ENCODE measurements at regions not wholly inside any gene's neighbourhood (a gene's known extent, or its start where the extent isn't known, plus 50 kb on each side); places are given as distances from the start of the nearest gene placed in this dataset.

GRCh38 chr17:77664097-77664729 lies 294.3 kb upstream of the TNRC6C start:
- ATAC-seq, result no peak
- Histone ChIP-seq H3K27ac (ENCODE audit: extremely low read depth, low read depth, low read length) (no peak overlapping the region), H3K4me1 (replicated peaks in 1 of 2; ENCODE audit: control insufficient read depth in 2 of 2, insufficient read depth in 2 of 2, low read length in 2 of 2) (no peaks in the 10 kb centered on the region), H3K79me2 (ENCODE audit: control insufficient read depth, insufficient read depth, low read length) (no peaks in the 10 kb centered on the region), H2AFZ (ENCODE audit: low read depth, low read length) (no peak overlapping the region), H3K9ac (ENCODE audit: insufficient read depth in 1 of 2, low read depth in 2 of 2, low read length in 2 of 2) (no peak overlapping the region), H4K20me1 (replicated peaks; ENCODE audit: control insufficient read depth, insufficient read depth, low read length) (no peaks in the 10 kb centered on the region), H3K9me3 (replicated peaks; ENCODE audit: control insufficient read depth, insufficient read depth, low read depth, low read length) (no peaks in the 10 kb centered on the region), H3K27me3 (ENCODE audit: control insufficient read depth in 2 of 2, insufficient read depth in 2 of 2, low read length in 2 of 2) (peaks cover 0 to 12% of the 10 kb centered on the region in 2 experiments; a peak in 2 of 5 replicates), H3K9me1 (ENCODE audit: control insufficient read depth, insufficient read depth, low read length) (no peaks in the 10 kb centered on the region), H3K4me2 (ENCODE audit: insufficient read depth, low read length) (no peak overlapping the region), H3K36me3 (ENCODE audit: control insufficient read depth, insufficient read depth, low read length) (no peaks in the 10 kb centered on the region), H3K4me3 (no peak overlapping the region)
- in situ Hi-C loops (cut with MboI), result no loop called here
- CTCF ChIA-PET (ENCODE audit: low intra/inter-chr PET ratio), result no interaction called here
- under 1% methylated on average over 12 of the region's 13 CpGs for WGBS (ENCODE audit: insufficient coverage, low coverage, missing lambda C conversion rate)
- FAIRE-seq, result no peak
- POLR2A ChIA-PET, result interaction anchor here (0.6 kb wide), 1 partner anchor 746 kb away, joined by 3 read pairs; no protein-coding TSS in a partner anchor
- TF ChIP-seq KDM1A (IDR thresholded peaks at IDR 0.05), result 0 out of 4 replicates have a peak, but pooled peaks of 1 of the 2 experiments have one; percentile 16
- no peak for TF ChIP-seq BHLHE40 (IDR thresholded peaks at IDR 0.05; ENCODE audit: low read length)
- no peak for TF ChIP-seq MLLT1 (IDR thresholded peaks at IDR 0.05)
- TF ChIP-seq ZFPM2 (CRISPR knock-in tag; IDR thresholded peaks at IDR 0.05), result no peak
- peak; percentile 55; the same call in 1 of the 2 replicates for TF ChIP-seq BCOR (IDR thresholded peaks at IDR 0.05)
- no peak for TF ChIP-seq FOXA1 (IDR thresholded peaks at IDR 0.05; ENCODE audit: borderline replicate concordance)
- TF ChIP-seq NCOA1 (IDR thresholded peaks at IDR 0.05; ENCODE audit: low read depth), result no peak
- TF ChIP-seq RBM25 (IDR thresholded peaks at IDR 0.05; ENCODE audit: low read depth, low read length, severe bottlenecking), result peak; percentile 32
- no peak for TF ChIP-seq TCF7L2 (IDR thresholded peaks at IDR 0.05; ENCODE audit: low read depth, low read length)
- no peak for TF ChIP-seq RBM17 (IDR thresholded peaks at IDR 0.05; ENCODE audit: borderline replicate concordance, low read depth, low read length)
- peak; percentile 60; the same call in 1 of the 2 replicates for TF ChIP-seq ADNP (tag; IDR thresholded peaks at IDR 0.05)
- BruUV-seq (replicated peaks), result no TSS peak
- intact Hi-C loops (cut with micrococcal nuclease), result no loop called here
- no peak for DNase-seq (ENCODE audit: extremely low read depth in 1 of 4, low spot score in 3 of 4)
